CD4-positive, alpha-beta T cell (primary cell): ENCODE measurements at regions not wholly inside any gene's neighbourhood (a gene's known extent, or its start where the extent isn't known, plus 50 kb on each side); places are given as distances from the start of the nearest gene placed in this dataset.

Experiments used
- ATAC-seq: fragments of 200-7000 bp; cut with Tn5 transposase; one replicate; pipeline ENCODE4 v1.10.0; 2022; ENCODE audit warnings: mild to moderate bottlenecking; ENCODE audit not compliant: poor library complexity
- CTCF ChIA-PET: fragments of 350-600 bp; sonication (Branson Sonifier 250); formaldehyde crosslinking; loops from one replicate; lab custom pipeline; 2021; ENCODE audit warnings: antibody characterized with exemption, inconsistent platforms; lab: Charles Lee
- POLR2A ChIA-PET: fragments of 350-600 bp; sonication (Branson Sonifier 250); formaldehyde crosslinking; loops from one replicate; lab custom pipeline; 2021; ENCODE audit warnings: antibody characterized with exemption, inconsistent platforms; lab: Charles Lee
- DNase-seq, 14 experiments: peaks; one replicate each; pipeline ENCODE4 v3.0.0-alpha.2; 2013 to 2020; ENCODE audit warnings: mixed read lengths in 2 of 14
- H3K27ac ChIP-seq, 2 donors: one replicate each; pipeline versions ENCODE4 v1.5.1 to v1.7.0; 2013; ENCODE audit warnings: low read length in 2 of 2, low read depth in 1 of 2, mild to moderate bottlenecking in 1 of 2
- H3K27me3 ChIP-seq, 2 experiments: 1 replicate in 1 of 2; 2 replicates in 1 of 2; pipeline versions ENCODE4 v1.6.1 to v1.7.0; 2013; ENCODE audit warnings: low read length in 2 of 2, control low read depth in 1 of 2, mild to moderate bottlenecking in 1 of 2, moderate library complexity in 1 of 2; ENCODE audit not compliant: insufficient read depth in 2 of 2, control insufficient read depth in 1 of 2
- H3K36me3 ChIP-seq: one replicate; pipeline ENCODE4 v1.6.1; 2013; ENCODE audit warnings: low read length, control low read depth; ENCODE audit not compliant: insufficient read depth
- H3K4me1 ChIP-seq: one replicate; pipeline ENCODE4 v1.6.1; 2013; ENCODE audit warnings: low read length, control low read depth; ENCODE audit not compliant: insufficient read depth
- H3K4me3 ChIP-seq: one replicate; pipeline ENCODE4 v1.5.1; 2013; ENCODE audit warnings: mild to moderate bottlenecking, low read length, moderate library complexity
- H3K9me3 ChIP-seq, 2 experiments: 1 replicate in 1 of 2; 2 replicates in 1 of 2; pipeline versions ENCODE4 v1.6.1 to v1.7.0; 2013; ENCODE audit warnings: low read length in 2 of 2, mild to moderate bottlenecking in 2 of 2, control low read depth in 1 of 2, moderate library complexity in 1 of 2; ENCODE audit not compliant: control insufficient read depth in 1 of 2, insufficient read depth in 1 of 2
- H3K27ac Mint-ChIP-seq: one replicate; pipeline ENCODE4 v1.8.0; 2020; ENCODE audit warnings: mixed read lengths
- H3K27me3 Mint-ChIP-seq: one replicate; pipeline ENCODE4 v1.8.0; 2021; ENCODE audit warnings: mixed read lengths
- H3K36me3 Mint-ChIP-seq: one replicate; pipeline ENCODE4 v1.8.0; 2021; ENCODE audit warnings: low read depth, mixed read lengths
- H3K4me1 Mint-ChIP-seq: one replicate; pipeline ENCODE4 v1.8.0; 2021; ENCODE audit warnings: low read depth, mixed read lengths
- H3K4me3 Mint-ChIP-seq: one replicate; pipeline ENCODE4 v1.8.0; 2020; ENCODE audit warnings: mild to moderate bottlenecking, mixed read lengths
- H3K9me3 Mint-ChIP-seq: one replicate; pipeline ENCODE4 v1.8.0; 2020; ENCODE audit warnings: mixed read lengths
- intact Hi-C, 2 experiments: fragments of 100-400 bp; cut with DNase I in 1 of 2; cut with micrococcal nuclease in 1 of 2; formaldehyde crosslinking; loops; one replicate each; pipeline versions ENCODE4 v1.15.1 to v1.9.0; 2023 to 2025; cut with DNase I, micrococcal nuclease
- TF ChIP-seq, protein P1 (sequence below): fragments of 200-600 bp; IDR thresholded peaks from one replicate; pipeline ENCODE4 v1.8.0; 2022; ENCODE audit warnings: antibody characterized with exemption, mild to moderate bottlenecking

- ATAC-seq = no peak
- H3K27me3 Mint-ChIP-seq = no peaks in the 10 kb centered on the region
- no peaks in the 10 kb centered on the region for H3K36me3 Mint-ChIP-seq
- H3K9me3 Mint-ChIP-seq = no peaks in the 10 kb centered on the region
- TF ChIP-seq, protein P1, sequence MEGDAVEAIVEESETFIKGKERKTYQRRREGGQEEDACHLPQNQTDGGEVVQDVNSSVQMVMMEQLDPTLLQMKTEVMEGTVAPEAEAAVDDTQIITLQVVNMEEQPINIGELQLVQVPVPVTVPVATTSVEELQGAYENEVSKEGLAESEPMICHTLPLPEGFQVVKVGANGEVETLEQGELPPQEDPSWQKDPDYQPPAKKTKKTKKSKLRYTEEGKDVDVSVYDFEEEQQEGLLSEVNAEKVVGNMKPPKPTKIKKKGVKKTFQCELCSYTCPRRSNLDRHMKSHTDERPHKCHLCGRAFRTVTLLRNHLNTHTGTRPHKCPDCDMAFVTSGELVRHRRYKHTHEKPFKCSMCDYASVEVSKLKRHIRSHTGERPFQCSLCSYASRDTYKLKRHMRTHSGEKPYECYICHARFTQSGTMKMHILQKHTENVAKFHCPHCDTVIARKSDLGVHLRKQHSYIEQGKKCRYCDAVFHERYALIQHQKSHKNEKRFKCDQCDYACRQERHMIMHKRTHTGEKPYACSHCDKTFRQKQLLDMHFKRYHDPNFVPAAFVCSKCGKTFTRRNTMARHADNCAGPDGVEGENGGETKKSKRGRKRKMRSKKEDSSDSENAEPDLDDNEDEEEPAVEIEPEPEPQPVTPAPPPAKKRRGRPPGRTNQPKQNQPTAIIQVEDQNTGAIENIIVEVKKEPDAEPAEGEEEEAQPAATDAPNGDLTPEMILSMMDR = no peak
- H3K4me1 Mint-ChIP-seq = no peaks in the 10 kb centered on the region
- H3K27ac Mint-ChIP-seq = no peak overlapping the region
- intact Hi-C loops = no loop called here
- CTCF ChIA-PET = no interaction called here
- no peak for DNase-seq
- no peaks in the 10 kb centered on the region for H3K36me3 ChIP-seq
- no peaks in the 10 kb centered on the region for H3K9me3 ChIP-seq
- no peaks in the 10 kb centered on the region for H3K27me3 ChIP-seq
- POLR2A ChIA-PET = no interaction called here
- no peak overlapping the region for H3K4me3 Mint-ChIP-seq
- H3K4me3 ChIP-seq = no peak overlapping the region
- H3K27ac ChIP-seq = no peak overlapping the region
- no peaks in the 10 kb centered on the region for H3K4me1 ChIP-seq
Measured at GRCh38 chr4:169869490-169869889, 111.7 kb upstream of the HPF1 start.

GRCh38 chr4:169861593-169861992, 103.8 kb upstream of the HPF1 start:
- no peak overlapping the region for H3K4me3 ChIP-seq
- no peaks in the 10 kb centered on the region for H3K36me3 ChIP-seq
- POLR2A ChIA-PET = interaction anchor here (0.6 kb wide), 1 partner anchor 9 kb away, joined by 3 read pairs; no protein-coding TSS in a partner anchor
- no peak overlapping the region for H3K4me3 Mint-ChIP-seq
- CTCF ChIA-PET = no interaction called here
- DNase-seq (no peak), ATAC-seq (no peak)
- peaks cover 0 to 7% of the 10 kb centered on the region in 2 experiments for H3K9me3 ChIP-seq
- H3K27ac Mint-ChIP-seq = no peak overlapping the region
- H3K36me3 Mint-ChIP-seq = no peaks in the 10 kb centered on the region
- intact Hi-C loops = no loop called here
- H3K27me3 Mint-ChIP-seq = peaks cover 10% of the 10 kb centered on the region
- TF ChIP-seq, protein P1 = no peak
- H3K4me1 ChIP-seq = no peaks in the 10 kb centered on the region
- no peaks in the 10 kb centered on the region for H3K9me3 Mint-ChIP-seq
- H3K27ac ChIP-seq = no peak overlapping the region
- H3K4me1 Mint-ChIP-seq = no peaks in the 10 kb centered on the region
- H3K27me3 ChIP-seq = no peaks in the 10 kb centered on the region

DNA sequence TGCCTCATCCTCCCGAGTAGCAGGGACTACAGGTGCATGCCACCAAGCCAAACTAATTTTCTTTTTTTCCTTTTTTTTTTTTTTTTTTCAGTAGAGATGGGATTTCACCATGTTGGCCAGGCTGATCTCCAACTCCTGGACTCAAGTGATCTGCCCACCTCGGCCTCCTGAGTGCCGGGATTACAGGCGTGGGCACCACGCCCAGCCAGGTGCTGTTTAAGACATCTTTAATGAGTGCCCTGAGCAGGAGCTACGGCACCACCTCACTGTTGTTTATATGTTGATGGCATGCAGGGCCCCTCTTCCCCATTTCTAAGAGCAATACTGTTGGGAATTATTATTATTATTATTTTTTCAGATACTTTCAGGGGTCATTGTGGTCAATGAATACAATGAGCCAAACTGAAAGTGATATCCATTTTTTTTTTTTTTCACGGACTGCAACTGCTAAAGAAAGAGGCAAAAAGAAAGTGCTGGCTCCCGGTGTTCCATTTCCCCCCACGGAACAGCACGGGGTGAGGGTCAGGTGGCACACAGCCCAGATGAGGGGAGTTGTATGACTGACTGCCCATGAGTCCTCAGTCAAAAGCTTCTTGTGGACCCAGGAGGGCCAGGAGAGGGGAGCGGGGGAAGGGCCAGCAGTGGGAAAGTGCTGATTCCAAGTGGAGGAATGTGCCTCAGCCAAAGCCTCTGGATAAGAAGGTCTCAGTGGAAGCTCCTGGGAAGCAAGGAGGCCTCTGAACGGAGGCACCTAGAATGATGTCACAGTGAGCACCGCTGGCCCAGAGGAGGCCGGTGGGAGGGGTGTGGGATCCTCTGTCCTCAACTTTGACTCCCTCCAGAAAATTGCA, 101.8 kb upstream of the HPF1 start:
- DNase-seq (no peak), ATAC-seq (no peak)
- no peaks in the 10 kb centered on the region for H3K9me3 Mint-ChIP-seq
- peaks cover 10% of the 10 kb centered on the region for H3K27me3 Mint-ChIP-seq
- ChIA-PET POLR2A (no interaction called here), CTCF (no interaction called here)
- Histone ChIP-seq H3K4me3 (no peak overlapping the region), H3K4me1 (no peaks in the 10 kb centered on the region), H3K27ac (no peak overlapping the region), H3K27me3 (no peaks in the 10 kb centered on the region), H3K9me3 (peaks cover 0 to 7% of the 10 kb centered on the region in 2 experiments), H3K36me3 (no peaks in the 10 kb centered on the region)
- H3K4me3 Mint-ChIP-seq = no peak overlapping the region
- no peak overlapping the region for H3K27ac Mint-ChIP-seq
- TF ChIP-seq, protein P1 = no peak
- H3K4me1 Mint-ChIP-seq = no peaks in the 10 kb centered on the region
- H3K36me3 Mint-ChIP-seq = no peaks in the 10 kb centered on the region
- intact Hi-C loops = no loop called here
